ENCODE measurements at regions not wholly inside any gene's neighbourhood (a gene's known extent, or its start where the extent isn't known, plus 50 kb on each side); places are given as distances from the start of the nearest gene placed in this dataset.

GRCh38 chr13:63139277-63139676, 1723.6 kb upstream of the PCDH20 start:
- DNase-seq (ENCODE audit: low spot score): no peak
- H3K9me3 Mint-ChIP-seq: peaks cover 5% of the 10 kb centered on the region
- no peaks in the 10 kb centered on the region for H3K36me3 Mint-ChIP-seq (ENCODE audit: low read depth)
- intact Hi-C loops (cut with micrococcal nuclease): no loop called here
- H3K27me3 Mint-ChIP-seq (ENCODE audit: insufficient read depth): no peaks in the 10 kb centered on the region
- H3K27ac Mint-ChIP-seq: no peak overlapping the region
- H3K4me1 Mint-ChIP-seq (ENCODE audit: low read depth): no peaks in the 10 kb centered on the region
- H3K4me3 Mint-ChIP-seq: no peak overlapping the region

GRCh38 chr13:63129995-63130394, 1714.3 kb upstream of the PCDH20 start:
- no peaks in the 10 kb centered on the region for H3K27me3 Mint-ChIP-seq (ENCODE audit: insufficient read depth)
- no peaks in the 10 kb centered on the region for H3K9me3 Mint-ChIP-seq
- H3K4me1 Mint-ChIP-seq (ENCODE audit: low read depth): no peaks in the 10 kb centered on the region
- H3K36me3 Mint-ChIP-seq (ENCODE audit: low read depth): no peaks in the 10 kb centered on the region
- no peak overlapping the region for H3K27ac Mint-ChIP-seq
- intact Hi-C loops (cut with micrococcal nuclease): no loop called here
- no peak overlapping the region for H3K4me3 Mint-ChIP-seq
- no peak for DNase-seq (ENCODE audit: low spot score)

- intact Hi-C loops (cut with micrococcal nuclease): no loop called here
- Mint-ChIP-seq H3K27me3 (ENCODE audit: insufficient read depth) (no peaks in the 10 kb centered on the region), H3K9me3 (no peaks in the 10 kb centered on the region), H3K4me1 (ENCODE audit: low read depth) (no peaks in the 10 kb centered on the region), H3K27ac (no peak overlapping the region), H3K36me3 (ENCODE audit: low read depth) (no peaks in the 10 kb centered on the region), H3K4me3 (no peak overlapping the region)
- no peak for DNase-seq (ENCODE audit: low spot score)
Observed at GRCh38 chr13:63128716-63129115, 1713.1 kb upstream of the PCDH20 start.

GRCh38 chr13:63124863-63125262, 1709.2 kb upstream of the PCDH20 start:
- Mint-ChIP-seq H3K9me3 (no peaks in the 10 kb centered on the region), H3K27ac (no peak overlapping the region), H3K4me1 (ENCODE audit: low read depth) (no peaks in the 10 kb centered on the region), H3K36me3 (ENCODE audit: low read depth) (no peaks in the 10 kb centered on the region), H3K27me3 (ENCODE audit: insufficient read depth) (no peaks in the 10 kb centered on the region), H3K4me3 (no peak overlapping the region)
- DNase-seq (ENCODE audit: low spot score): no peak
- intact Hi-C loops (cut with micrococcal nuclease): no loop called here

GRCh38 chr13:63120883-63121282, 1705.2 kb upstream of the PCDH20 start:
- intact Hi-C loops (cut with micrococcal nuclease): no loop called here
- H3K9me3 Mint-ChIP-seq: no peaks in the 10 kb centered on the region
- H3K4me3 Mint-ChIP-seq: no peak overlapping the region
- no peaks in the 10 kb centered on the region for H3K36me3 Mint-ChIP-seq (ENCODE audit: low read depth)
- no peaks in the 10 kb centered on the region for H3K27me3 Mint-ChIP-seq (ENCODE audit: insufficient read depth)
- no peak overlapping the region for H3K27ac Mint-ChIP-seq
- H3K4me1 Mint-ChIP-seq (ENCODE audit: low read depth): no peaks in the 10 kb centered on the region
- DNase-seq (ENCODE audit: low spot score): no peak

GRCh38 chr13:63117710-63118109, 1702.1 kb upstream of the PCDH20 start:
- DNase-seq (ENCODE audit: low spot score): no peak
- no peaks in the 10 kb centered on the region for H3K4me1 Mint-ChIP-seq (ENCODE audit: low read depth)
- H3K4me3 Mint-ChIP-seq: no peak overlapping the region
- intact Hi-C loops (cut with micrococcal nuclease): no loop called here
- H3K27me3 Mint-ChIP-seq (ENCODE audit: insufficient read depth): no peaks in the 10 kb centered on the region
- H3K36me3 Mint-ChIP-seq (ENCODE audit: low read depth): no peaks in the 10 kb centered on the region
- H3K27ac Mint-ChIP-seq: no peak overlapping the region
- H3K9me3 Mint-ChIP-seq: peaks cover 5% of the 10 kb centered on the region

- H3K27me3 Mint-ChIP-seq (ENCODE audit: insufficient read depth): no peaks in the 10 kb centered on the region
- no peak overlapping the region for H3K4me3 Mint-ChIP-seq
- H3K27ac Mint-ChIP-seq: no peak overlapping the region
- no peaks in the 10 kb centered on the region for H3K36me3 Mint-ChIP-seq (ENCODE audit: low read depth)
- intact Hi-C loops (cut with micrococcal nuclease): no loop called here
- H3K9me3 Mint-ChIP-seq: peaks cover 5% of the 10 kb centered on the region
- no peaks in the 10 kb centered on the region for H3K4me1 Mint-ChIP-seq (ENCODE audit: low read depth)
- no peak for DNase-seq (ENCODE audit: low spot score)
Observed at GRCh38 chr13:63112799-63113395, 1697.2 kb upstream of the PCDH20 start.

- DNase-seq (ENCODE audit: low spot score): no peak
- H3K36me3 Mint-ChIP-seq (ENCODE audit: low read depth): no peaks in the 10 kb centered on the region
- no peaks in the 10 kb centered on the region for H3K4me1 Mint-ChIP-seq (ENCODE audit: low read depth)
- H3K27me3 Mint-ChIP-seq (ENCODE audit: insufficient read depth): no peaks in the 10 kb centered on the region
- H3K27ac Mint-ChIP-seq: no peak overlapping the region
- peaks cover 5% of the 10 kb centered on the region for H3K9me3 Mint-ChIP-seq
- intact Hi-C loops (cut with micrococcal nuclease): no loop called here
- no peak overlapping the region for H3K4me3 Mint-ChIP-seq
Observed at GRCh38 chr13:63110466-63110865, 1694.8 kb upstream of the PCDH20 start.

GRCh38 chr13:63107179-63107943, 1691.7 kb upstream of the PCDH20 start:
- no peak for DNase-seq (ENCODE audit: low spot score)
- intact Hi-C loops (cut with micrococcal nuclease): no loop called here
- Mint-ChIP-seq H3K27ac (no peak overlapping the region), H3K36me3 (ENCODE audit: low read depth) (no peaks in the 10 kb centered on the region), H3K9me3 (no peaks in the 10 kb centered on the region), H3K4me3 (no peak overlapping the region), H3K27me3 (ENCODE audit: insufficient read depth) (no peaks in the 10 kb centered on the region), H3K4me1 (ENCODE audit: low read depth) (no peaks in the 10 kb centered on the region)

GRCh38 chr13:63094717-63095116, 1679.1 kb upstream of the PCDH20 start:
- DNase-seq (ENCODE audit: low spot score): no peak
- H3K4me3 Mint-ChIP-seq: no peak overlapping the region
- no peaks in the 10 kb centered on the region for H3K4me1 Mint-ChIP-seq (ENCODE audit: low read depth)
- no peak overlapping the region for H3K27ac Mint-ChIP-seq
- intact Hi-C loops (cut with micrococcal nuclease): no loop called here
- H3K9me3 Mint-ChIP-seq: no peaks in the 10 kb centered on the region
- no peaks in the 10 kb centered on the region for H3K27me3 Mint-ChIP-seq (ENCODE audit: insufficient read depth)
- no peaks in the 10 kb centered on the region for H3K36me3 Mint-ChIP-seq (ENCODE audit: low read depth)

- no peak for DNase-seq (ENCODE audit: low spot score)
- Mint-ChIP-seq H3K9me3 (no peaks in the 10 kb centered on the region), H3K4me3 (no peak overlapping the region), H3K27me3 (ENCODE audit: insufficient read depth) (no peaks in the 10 kb centered on the region), H3K27ac (no peak overlapping the region), H3K36me3 (ENCODE audit: low read depth) (no peaks in the 10 kb centered on the region), H3K4me1 (ENCODE audit: low read depth) (no peaks in the 10 kb centered on the region)
- intact Hi-C loops (cut with micrococcal nuclease): no loop called here
Observed at GRCh38 chr13:63093907-63094469, 1678.3 kb upstream of the PCDH20 start.

- no peak for DNase-seq (ENCODE audit: low spot score)
- intact Hi-C loops (cut with micrococcal nuclease): no loop called here
- no peaks in the 10 kb centered on the region for H3K27me3 Mint-ChIP-seq (ENCODE audit: insufficient read depth)
- H3K4me3 Mint-ChIP-seq: no peak overlapping the region
- H3K36me3 Mint-ChIP-seq (ENCODE audit: low read depth): no peaks in the 10 kb centered on the region
- no peak overlapping the region for H3K27ac Mint-ChIP-seq
- H3K4me1 Mint-ChIP-seq (ENCODE audit: low read depth): no peaks in the 10 kb centered on the region
- H3K9me3 Mint-ChIP-seq: no peaks in the 10 kb centered on the region
Observed at GRCh38 chr13:63092456-63092855, 1676.8 kb upstream of the PCDH20 start.

- intact Hi-C loops (cut with micrococcal nuclease): no loop called here
- no peaks in the 10 kb centered on the region for H3K4me1 Mint-ChIP-seq (ENCODE audit: low read depth)
- DNase-seq (ENCODE audit: low spot score): no peak
- no peaks in the 10 kb centered on the region for H3K27me3 Mint-ChIP-seq (ENCODE audit: insufficient read depth)
- no peaks in the 10 kb centered on the region for H3K36me3 Mint-ChIP-seq (ENCODE audit: low read depth)
- H3K4me3 Mint-ChIP-seq: no peak overlapping the region
- H3K27ac Mint-ChIP-seq: no peak overlapping the region
- no peaks in the 10 kb centered on the region for H3K9me3 Mint-ChIP-seq
Observed at GRCh38 chr13:63090524-63090923, 1674.9 kb upstream of the PCDH20 start.

All from activated T-helper 1 cell treated with anti-CD3 and anti-CD28 coated beads, Interleukin-12 subunit alpha, Interleukin-12 subunit beta, Interleukin-2, Interleukin-4 antibody, amounts not matched to agents 30 ng/mL and 10 ng/mL and 1 ng/mL, durations not matched to agents 14 hours and 24 hours and 36 hours (primary cell).